GM21825 (cell line): ENCODE measurements at regions not wholly inside any gene's neighbourhood (a gene's known extent, or its start where the extent isn't known, plus 50 kb on each side); places are given as distances from the start of the nearest gene placed in this dataset.
A peak's percentile ranks its signal among the peaks of the same experiment; 100 is the strongest.

Experiments used
- ATAC-seq: cut with Tn5 transposase; IDR thresholded peaks from one replicate; pipeline ENCODE4 v1.9.1; 2021; ENCODE audit warnings: mild to moderate bottlenecking, moderate library complexity; ENCODE audit not compliant: unreplicated experiment

DNA sequence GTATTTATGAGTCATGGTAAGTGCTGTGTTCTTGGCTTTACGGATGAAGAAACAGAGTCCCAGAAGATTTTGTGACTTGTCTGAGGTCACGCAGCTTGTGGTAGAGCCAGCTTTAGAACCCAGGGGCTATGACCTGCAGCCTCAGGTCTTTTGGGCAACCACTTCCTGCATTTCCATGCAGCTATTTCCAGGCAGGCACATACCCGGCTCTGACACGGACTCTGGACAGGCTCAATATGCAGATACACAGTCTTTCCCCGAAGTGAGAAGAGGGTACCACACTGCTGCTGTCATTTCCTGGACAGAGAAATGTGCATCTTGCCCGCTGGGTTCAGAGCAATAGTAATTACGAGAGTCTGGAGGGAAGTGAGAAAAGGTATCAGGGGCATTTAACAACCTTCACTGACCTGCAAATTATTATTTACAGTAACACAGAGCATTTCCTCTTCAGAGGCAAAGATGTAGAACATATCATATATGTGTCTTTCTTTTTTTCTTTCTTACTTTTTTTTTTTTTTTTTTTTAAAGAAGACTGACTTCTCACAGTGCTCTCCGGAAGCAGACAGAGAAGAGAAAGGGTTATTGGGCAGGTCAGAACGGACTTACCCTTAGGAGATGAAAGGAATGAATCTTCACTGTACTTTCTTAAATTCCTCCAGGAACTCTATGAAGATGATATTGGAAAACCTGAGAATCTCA is 185.1 kb downstream of the CLIC5 start:
- ATAC-seq, result peak; percentile 95

DNA sequence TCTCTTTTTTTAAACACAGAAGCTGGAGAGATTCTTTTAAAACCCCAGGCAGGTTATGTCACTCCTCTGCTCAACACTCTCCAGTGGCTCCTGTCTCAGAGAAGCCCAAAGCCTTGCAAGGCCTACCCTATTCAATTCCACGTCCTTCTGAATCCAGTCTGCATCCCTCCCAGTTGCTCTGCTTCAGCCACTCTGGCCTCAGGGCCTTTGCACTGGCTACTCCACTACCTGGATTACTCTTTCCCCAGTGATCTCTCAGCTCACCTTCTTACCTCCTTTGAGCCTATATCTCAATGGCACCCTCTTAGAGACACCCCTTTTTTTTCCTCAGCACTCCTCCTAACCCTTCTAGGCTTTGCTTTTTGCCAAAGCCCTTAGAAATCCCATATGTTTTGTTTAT is 185.8 kb downstream of the CLIC5 start:
- ATAC-seq, result no peak

DNA sequence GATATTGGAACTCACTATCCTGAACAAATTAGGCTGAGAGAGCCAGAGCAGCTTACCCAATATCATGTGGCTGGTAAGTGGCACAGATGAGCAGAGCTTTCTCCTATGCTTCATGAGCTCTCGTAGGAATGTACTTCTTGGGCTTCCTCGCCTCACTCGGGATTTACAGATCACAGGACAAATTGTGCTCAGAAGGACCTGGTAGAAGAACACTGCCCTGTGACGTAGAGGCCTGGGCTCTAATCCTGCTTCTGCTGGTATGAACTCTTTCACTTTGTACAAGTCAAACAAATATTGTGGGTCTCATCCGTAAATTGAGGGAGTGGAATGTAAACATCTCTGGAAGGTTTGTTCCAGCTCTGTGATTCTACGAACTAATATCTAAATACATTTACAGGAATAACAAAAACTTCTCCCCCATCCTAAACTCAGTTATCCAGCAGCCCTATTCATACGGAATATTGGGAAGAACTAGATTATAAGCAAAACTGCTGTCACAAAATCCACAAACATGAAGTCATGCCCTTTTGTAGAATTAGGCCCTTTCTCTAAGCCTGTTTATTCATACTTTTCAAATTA is 187.6 kb downstream of the CLIC5 start:
- no peak for ATAC-seq

DNA sequence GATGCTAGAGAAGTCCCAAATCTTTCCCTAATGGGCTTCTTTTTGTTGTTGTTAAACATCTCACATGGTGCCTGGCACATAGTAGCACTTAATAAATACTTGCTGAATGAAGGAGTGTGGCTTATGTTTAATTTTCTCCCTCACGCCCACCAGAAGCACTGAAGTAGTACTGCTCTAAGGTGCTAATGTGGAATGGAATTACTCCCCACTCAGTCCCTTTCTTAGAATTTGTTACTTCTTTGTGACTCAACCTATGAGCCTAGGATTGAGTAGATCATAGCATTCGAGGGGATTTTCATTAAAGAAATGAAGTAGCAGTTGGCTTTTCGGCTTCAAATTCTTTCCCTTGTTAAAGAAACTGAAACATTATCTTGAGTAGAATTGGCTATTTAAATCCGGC is 192.8 kb downstream of the CLIC5 start:
- ATAC-seq, result no peak

DNA sequence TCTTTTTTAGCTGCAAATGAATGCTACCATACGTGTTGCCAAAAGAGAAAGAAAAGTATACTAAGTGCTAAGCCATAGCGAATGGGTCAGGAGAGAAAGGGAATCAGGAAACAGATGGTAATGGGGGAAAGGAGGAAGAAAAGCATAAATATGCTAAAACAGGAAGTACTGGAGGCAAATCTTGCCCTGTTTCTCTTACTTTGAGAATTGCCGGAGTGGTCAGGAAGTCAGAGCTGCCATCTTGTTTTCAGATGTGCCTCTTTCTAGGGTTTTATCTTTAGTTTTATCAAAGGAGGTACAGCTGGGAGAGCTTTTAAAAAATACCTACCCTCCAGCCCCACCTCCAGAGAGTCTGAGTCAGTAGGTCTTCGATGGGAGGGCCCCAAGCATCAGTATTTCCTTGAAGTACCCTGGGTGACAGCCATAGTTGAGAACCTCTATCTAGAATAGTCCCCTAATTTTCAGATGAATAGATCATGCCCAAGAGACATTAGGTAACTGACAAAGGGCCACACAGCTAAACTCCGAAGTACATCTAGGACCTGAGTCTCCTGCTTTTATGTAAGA is 193.3 kb downstream of the CLIC5 start:
- ATAC-seq, result no peak

DNA sequence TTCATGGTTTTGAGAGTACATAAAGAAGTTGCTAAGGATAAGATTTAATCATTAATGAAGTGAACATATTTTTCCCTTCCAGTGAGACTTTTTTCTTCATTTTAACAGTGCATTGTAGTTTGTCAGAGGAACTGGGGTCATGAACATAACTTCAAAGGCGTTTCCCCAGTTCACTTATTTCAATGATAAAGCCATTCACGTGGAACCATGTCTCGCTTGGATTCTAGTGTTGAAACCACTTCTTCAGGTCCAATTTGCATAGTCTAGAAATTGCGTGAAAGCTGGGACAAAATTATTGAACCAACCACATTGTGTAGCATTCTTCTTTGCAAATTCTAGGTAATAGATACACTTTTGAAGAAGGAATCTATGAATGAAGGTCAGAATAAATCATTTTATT is 197.0 kb downstream of the CLIC5 start:
- no peak for ATAC-seq

DNA sequence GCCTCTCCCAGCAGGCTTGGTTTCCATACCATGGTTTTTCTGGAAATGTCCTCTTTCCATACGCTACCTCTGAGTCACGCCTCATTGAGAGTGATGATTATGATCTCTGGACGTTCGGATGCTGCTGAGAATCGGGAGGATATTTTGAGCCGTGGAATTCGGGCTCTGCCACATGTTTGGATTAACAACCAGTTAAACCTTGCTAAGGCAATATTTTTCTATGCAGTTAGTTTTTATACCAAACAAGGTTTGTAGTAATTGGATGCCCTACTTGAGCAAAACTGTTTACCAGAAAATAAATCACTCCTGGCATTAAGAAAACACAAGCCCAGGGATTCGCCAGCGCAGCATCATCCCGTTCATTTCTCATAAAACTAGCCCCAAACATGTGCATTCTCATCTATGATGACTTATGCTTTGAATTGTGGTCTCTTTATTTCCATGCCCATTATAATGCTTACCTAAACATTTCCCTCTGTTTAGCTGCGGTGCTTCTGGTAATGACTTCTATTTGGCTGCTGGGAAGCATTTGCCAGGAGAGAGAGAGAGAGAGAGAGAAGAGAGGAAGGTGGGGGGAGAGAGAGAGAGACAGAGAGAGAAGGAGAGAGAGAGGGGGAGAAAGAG is 198.9 kb downstream of the CLIC5 start:
- ATAC-seq, result no peak

DNA sequence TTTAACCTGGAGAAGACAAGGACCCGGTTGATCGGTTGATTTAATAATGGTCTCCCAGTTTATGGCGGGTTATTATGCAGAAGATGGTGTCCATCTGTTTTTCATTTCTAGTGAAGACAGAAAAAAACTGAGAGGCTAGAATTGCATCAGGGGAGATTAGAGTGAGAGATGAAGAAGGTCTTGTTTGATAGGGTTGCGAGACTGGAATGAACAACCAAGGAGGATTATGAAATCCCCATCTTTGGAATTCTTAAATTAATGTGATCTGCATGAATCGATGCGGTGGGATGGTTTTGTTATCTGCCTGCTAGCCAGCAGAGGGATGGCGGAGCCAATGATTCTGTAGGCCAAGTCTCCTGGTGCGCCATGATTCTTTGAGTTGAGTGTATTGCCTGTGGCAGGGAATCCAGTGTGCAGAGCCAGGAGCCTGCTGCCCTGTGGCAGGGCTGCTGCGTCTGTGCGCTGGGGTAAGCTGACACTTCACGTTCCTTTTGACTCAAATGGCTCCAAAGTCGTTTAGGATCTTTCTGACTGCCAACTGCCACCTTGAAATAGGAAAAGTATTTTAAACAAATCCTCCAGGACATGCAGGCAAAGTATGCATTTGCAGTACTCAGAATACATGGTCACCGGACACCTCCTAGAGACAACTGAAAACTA is 200.1 kb downstream of the CLIC5 start:
- ATAC-seq, result no peak

DNA sequence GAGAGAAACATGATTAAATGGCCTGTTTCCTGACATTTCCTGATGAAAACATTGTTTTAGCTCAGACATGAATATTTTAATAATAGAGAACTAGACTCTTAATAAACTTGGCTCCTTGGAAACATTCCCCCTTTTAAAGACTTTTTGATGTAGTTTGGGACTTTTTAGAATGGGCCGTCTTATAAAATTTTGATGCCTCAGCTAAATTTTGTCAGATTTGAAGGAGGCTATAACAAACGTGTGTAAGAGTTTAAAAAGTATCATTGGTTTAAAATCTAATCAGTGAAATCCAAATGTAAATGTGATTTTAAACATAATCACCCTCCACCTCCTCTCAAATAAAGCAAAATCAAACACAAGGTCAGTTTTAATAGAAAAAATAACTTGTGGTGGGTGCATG is 200.9 kb downstream of the CLIC5 start:
- no peak for ATAC-seq

DNA sequence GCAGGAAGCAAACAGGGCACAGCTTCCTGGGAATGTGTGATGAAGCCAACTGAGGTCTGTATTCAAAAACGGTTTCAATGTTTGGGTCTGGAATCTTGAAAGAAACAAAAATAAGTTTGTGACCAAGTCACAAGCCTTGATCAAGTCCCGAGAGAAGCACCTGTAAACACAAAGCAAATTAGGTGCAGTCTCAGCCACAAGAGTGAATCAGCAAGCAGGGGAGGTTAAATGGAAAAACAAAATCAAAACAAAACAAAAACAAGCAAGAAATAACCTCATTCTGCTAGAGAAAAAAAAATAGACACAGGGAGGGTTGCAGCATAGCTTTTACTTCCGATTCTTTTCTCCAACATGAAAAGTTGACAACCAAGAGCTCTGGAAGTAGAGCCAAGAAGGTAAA is 201.7 kb downstream of the CLIC5 start:
- ATAC-seq, result no peak

DNA sequence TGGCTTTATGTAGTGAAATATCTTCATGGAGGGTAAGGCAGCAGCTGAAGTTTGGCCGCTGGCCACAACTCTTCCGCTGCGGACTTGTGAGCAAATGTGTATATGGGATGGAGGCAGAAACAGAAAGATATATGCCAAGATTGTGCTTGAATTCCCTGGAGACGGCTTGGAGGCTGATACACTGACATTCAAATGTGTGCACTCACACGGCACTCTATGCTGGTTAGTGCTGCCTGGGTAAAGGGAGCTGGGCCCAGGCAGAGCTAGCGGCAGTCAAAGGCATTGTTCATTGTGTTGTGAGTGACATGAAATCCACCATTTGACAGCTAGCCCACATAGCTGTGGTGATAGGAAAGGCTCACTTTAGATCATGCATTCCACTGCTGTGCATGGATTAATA is 202.7 kb downstream of the CLIC5 start:
- ATAC-seq, result no peak

DNA sequence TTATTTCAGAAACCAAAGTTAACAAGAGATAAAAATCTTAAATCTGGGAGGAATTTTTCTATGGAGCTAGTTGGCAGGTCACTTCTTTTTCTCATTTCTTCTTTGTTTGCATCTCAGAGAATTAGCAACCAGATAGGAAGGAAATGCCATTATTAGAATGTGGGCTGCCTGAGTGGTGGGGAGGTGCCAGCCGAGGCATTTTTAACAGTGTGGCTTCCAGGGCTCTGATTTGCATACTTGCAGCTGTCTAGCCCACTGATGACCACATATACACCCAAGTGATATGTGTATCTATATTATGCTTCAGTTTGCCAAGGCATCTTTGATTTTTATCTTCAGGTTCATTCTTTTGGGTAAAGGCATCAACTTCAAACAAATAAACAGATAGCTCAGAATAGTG is 206.7 kb downstream of the CLIC5 start:
- ATAC-seq, result no peak

DNA sequence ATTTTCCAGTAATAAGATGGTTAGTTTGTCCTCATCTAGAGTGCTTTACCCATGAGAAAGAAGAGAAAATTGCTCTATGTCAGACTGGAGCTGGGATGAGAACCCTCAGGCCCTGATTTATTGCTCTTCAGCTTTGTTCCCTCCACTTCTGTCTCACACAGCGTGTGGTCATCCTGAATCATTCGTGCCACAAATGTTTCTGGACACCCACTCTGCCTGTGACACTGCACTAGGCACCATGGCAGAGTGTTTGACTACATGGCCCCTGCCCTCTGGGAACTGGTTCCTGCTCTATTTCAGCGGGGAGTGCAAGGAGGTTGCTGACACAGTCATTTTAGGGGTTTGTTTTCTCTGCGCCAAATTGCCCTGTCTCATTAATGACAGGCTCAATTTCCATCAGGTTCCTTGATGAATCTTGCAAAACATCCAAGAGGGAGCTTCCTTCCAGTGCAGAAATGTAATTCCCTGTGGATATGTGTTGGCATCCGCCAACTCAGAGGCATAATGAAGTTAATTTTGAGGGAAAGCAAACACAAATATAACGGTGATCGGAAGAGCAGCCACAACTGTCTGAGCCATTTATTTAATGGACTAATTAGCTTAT is 207.5 kb downstream of the CLIC5 start:
- no peak for ATAC-seq

DNA sequence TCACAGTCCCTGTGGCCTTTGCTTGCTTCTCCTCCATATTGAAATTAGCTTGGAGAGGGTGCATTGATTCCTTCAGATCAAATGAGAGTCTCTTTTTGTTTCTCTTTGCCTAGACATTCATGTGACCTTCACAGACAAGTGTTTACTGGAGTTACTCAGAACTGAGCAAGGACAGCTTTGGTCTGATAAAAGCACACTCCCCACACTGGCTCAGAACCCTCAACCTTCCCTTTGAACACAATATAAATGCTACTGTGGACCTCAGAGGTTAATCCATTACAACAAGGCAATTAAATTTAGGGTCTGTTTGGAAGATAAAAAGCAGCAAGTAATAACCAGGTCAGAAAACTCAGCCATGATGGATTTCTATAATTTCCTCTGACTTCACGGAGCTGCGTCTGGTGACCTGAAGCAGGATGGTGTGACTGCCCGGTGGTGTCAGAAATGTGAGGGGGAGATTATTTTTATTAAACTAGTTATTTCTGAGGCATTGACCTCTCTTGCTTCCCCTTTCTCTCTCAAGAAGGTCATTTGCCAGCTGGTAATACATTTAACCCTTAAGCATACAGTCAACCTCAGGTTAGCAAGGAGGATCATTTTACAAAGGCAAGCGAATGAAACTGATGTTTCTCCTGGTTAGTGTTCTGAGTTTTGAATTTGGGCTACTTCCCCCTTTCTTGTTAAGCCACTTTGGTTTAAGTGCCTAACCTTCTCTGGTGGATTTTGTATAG is 208.2 kb downstream of the CLIC5 start:
- no peak for ATAC-seq

DNA sequence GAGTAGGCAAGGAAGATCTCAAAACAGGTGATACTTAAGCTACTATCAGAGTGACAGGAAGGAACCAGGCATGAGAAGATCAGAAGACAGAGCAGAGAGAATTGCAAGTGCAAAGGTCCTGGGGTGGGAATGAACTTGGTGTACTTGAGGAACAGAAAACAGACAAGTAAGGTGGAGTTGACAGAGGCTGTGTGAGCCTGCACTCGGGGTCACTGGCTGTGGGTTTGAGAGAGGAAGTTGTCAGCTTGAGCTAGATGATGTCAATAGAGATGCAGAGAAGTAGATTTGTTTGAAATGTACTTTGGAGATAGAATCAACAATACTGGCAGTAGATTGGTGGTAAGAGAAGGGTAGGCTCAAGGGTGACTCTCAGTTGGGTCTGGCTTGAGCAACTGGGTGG is 209.5 kb downstream of the CLIC5 start:
- ATAC-seq, result no peak

DNA sequence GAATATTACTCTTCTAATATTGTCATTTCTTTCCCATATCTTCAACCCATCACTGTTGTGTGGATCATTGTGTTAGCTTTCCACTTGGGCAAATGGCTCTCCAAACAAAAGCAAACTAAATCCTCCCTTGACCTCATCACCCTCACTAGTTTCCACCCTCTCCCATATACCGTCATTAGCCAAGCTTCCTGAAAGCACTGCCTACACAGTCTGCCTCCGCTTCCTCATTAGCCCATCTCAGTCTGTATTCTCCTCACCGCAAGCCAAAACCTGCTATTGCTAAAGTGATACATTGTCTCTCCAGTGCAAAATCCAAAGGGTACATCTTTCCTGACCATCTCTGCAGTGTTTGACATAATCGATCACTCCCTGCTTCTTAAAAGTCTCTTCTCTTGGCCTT is 212.6 kb downstream of the CLIC5 start:
- ATAC-seq, result no peak

DNA sequence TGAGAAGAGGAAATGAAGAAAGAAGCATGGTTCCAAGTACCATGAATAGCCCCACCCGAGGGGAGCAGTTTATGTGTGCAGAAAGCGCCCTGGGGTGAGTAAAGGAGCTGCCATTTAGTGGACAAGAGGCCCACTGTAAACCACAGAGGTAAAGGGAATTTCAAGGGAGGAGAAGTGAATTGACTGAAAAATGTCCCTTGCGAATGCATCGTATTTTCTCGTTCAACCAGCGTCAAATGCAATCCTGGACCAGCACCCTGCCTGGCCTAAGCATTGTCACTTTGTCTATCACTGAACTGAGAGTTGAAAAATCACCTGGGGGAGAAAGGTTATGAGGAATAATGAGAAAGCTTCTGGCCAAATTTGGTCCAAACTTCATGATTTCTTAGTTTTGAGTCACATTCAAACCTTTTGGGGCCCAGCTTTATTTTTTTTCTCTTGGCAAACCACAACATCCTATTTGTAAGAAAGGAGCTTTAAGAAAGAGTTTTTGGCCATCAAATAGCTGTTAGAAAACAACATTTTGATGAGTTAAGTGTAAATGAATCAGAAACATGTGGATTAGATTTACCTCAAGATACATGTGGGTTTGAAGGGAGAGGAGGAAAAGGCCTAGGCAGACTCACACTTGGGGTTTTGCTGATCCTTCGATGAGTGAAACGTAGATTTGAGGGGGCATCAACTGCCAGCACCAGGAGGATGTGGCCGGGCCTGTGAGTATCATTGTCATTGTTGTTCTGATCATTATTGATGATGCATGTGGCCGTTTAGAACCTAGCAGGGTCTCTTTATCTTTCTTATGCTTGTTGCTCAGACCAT is 214.0 kb downstream of the CLIC5 start:
- ATAC-seq, result no peak

DNA sequence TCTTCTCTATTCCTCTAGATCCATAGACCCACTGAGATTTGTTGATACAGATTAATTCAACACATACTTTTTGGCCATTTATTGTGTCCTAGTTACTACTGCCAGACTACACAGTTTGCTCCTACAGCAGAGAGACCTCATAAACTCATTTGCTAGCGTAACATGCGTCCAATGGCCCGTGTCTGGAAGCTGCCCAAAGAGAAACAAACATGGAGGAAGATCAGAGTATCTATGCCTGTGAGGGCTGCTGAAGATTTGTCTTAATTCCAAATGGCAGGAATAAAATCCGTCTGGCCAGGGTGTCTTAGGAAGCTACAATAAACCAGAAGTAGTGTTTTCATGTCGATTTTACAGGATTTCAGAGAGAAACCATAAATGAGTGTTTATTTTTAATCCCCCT is 214.7 kb downstream of the CLIC5 start:
- no peak for ATAC-seq

DNA sequence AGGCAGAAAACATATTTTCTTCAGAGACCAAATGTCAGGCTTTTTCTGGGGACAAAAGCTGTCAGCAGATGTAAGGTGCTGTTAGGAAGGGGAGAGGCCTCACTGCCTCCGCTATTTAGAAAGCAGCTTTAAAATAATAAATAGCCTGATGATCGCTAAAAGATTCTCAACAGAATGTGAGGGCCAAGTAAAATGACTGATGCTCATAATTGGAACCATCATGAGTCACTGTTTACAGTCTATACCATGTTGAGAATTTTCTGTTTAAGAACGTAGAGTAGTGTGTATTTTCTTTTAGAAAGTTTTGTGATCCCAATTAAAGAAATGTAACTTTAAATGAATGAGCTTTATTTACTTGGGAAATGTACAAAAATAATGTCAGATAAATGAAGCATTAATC is 220.0 kb downstream of the CLIC5 start:
- no peak for ATAC-seq

DNA sequence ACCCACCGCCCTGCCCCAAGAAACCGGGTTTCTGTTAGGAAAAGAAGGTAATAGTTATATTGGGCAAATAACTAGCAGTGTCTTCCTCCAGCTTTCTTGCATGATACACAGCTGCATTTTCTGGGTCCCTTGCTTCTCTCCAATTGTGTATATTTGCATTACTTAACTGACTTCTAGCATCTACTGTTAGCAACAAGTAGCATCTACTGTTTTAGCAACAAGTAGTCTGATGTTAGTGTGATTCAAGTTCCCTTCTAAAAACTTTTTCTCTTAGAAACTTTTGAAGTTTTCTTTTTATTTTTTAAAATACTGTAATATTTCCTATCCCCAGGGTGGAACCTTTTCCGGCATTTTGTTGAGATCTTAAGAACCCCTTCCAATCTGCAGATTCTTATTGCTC is 221.2 kb downstream of the CLIC5 start:
- no peak for ATAC-seq
